Left lung (tissue), 4 donors: ENCODE measurements at regions not wholly inside any gene's neighbourhood (a gene's known extent, or its start where the extent isn't known, plus 50 kb on each side); places are given as distances from the start of the nearest gene placed in this dataset.

Experiments
- ATAC-seq: fragments of 200-7000 bp; cut with Tn5 transposase; one replicate; pipeline ENCODE4 v1.9.1; 2020; ENCODE audit warnings: moderate library complexity
- DNase-seq, 4 donors: peaks; one replicate each; pipeline ENCODE4 v3.0.0-alpha.2; 2013 to 2020
- H3K27ac ChIP-seq, 2 donors: fragments of 200-600 bp; sonication (generic) in 1 of 2; one replicate each; pipeline versions ENCODE4 v1.5.0 to v1.8.0; 2020 to 2021
- H3K27me3 ChIP-seq, 2 donors: fragments of 200-600 bp; sonication (generic) in 1 of 2; one replicate each; pipeline versions ENCODE4 v1.5.0 to v1.8.0; 2020 to 2021
- H3K36me3 ChIP-seq, 2 donors: fragments of 200-600 bp; sonication (generic) in 1 of 2; one replicate each; pipeline versions ENCODE4 v1.5.0 to v1.8.0; 2020 to 2021
- H3K4me1 ChIP-seq, 2 donors: fragments of 200-600 bp; one replicate each; pipeline ENCODE4 v1.8.0; 2021
- H3K4me3 ChIP-seq, 2 donors: fragments of 200-600 bp; sonication (generic) in 1 of 2; one replicate each; pipeline versions ENCODE4 v1.5.0 to v1.8.0; 2020 to 2021; ENCODE audit warnings: mild to moderate bottlenecking in 1 of 2
- H3K9me3 ChIP-seq, 2 donors: fragments of 200-600 bp; sonication (generic) in 1 of 2; one replicate each; pipeline versions ENCODE4 v1.5.0 to v1.8.0; 2020 to 2021
- CTCF ChIP-seq, 2 donors: fragments of 200-600 bp; sonication (generic) in 1 of 2; IDR thresholded peaks; one replicate each; pipeline versions ENCODE4 v1.5.0 to v1.8.0; 2021; ENCODE audit warnings: antibody characterized with exemption in 2 of 2
- intact Hi-C, 2 donors: fragments of 100-400 bp; cut with DNase I; formaldehyde crosslinking; loops; one replicate each; pipeline versions ENCODE4 v1.11.2 to v1.14.2; 2022
- donor health status: DM: no; HTN: yes; CAD: no.
- donor health status: DM: no; HTN: no; CAD: no.

- intact Hi-C loops: loop anchor here in 1 of 2 donors (10.0 kb wide), 1 partner anchor 139 kb away; no protein-coding TSS in a partner anchor
- no peak overlapping the region for H3K27ac ChIP-seq
Measured at GRCh38 chr7:4616116-4616515, 66.0 kb upstream of the FOXK1 start.

GRCh38 chr7:4621396-4621795 is 60.7 kb upstream of the FOXK1 start:
- no peak for TF ChIP-seq CTCF (IDR thresholded peaks at IDR 0.05)
- Histone ChIP-seq H3K27ac (peak overlapping the region; percentile 52 to 56), H3K36me3 (no peaks in the 10 kb centered on the region), H3K9me3 (peaks cover 0 to 10% of the 10 kb centered on the region in 2 donors), H3K4me3 (no peak overlapping the region), H3K4me1 (peaks cover 0 to 16% of the 10 kb centered on the region in 2 donors), H3K27me3 (no peaks in the 10 kb centered on the region)
- DNase-seq: no peak
- no peak for ATAC-seq
- intact Hi-C loops: no loop called here

More at GRCh38 chr7:4616116-4616515, 66.0 kb upstream of the FOXK1 start:
- H3K4me3 ChIP-seq: no peak overlapping the region
- no peak for TF ChIP-seq CTCF (IDR thresholded peaks at IDR 0.05)
- peaks cover 12 to 36% of the 10 kb centered on the region in 2 donors for H3K4me1 ChIP-seq
- H3K36me3 ChIP-seq: no peaks in the 10 kb centered on the region
- no peaks in the 10 kb centered on the region for H3K27me3 ChIP-seq
- H3K9me3 ChIP-seq: no peaks in the 10 kb centered on the region
- no peak for DNase-seq
- no peak for ATAC-seq

- intact Hi-C loops: no loop called here
Measured at GRCh38 chr7:4626318-4626845, 55.7 kb upstream of the FOXK1 start.

GRCh38 chr7:4629287-4629895 is 52.7 kb upstream of the FOXK1 start:
- no peaks in the 10 kb centered on the region for H3K36me3 ChIP-seq
- ATAC-seq (no peak), DNase-seq (no peak)
- H3K4me3 ChIP-seq: no peak overlapping the region
- H3K27ac ChIP-seq: no peak overlapping the region
- H3K27me3 ChIP-seq: no peaks in the 10 kb centered on the region
- TF ChIP-seq CTCF (IDR thresholded peaks at IDR 0.05): no peak
- H3K4me1 ChIP-seq: peaks cover 3 to 12% of the 10 kb centered on the region in 2 donors
- no peaks in the 10 kb centered on the region for H3K9me3 ChIP-seq
- intact Hi-C loops: no loop called here

More at GRCh38 chr7:4626318-4626845, 55.7 kb upstream of the FOXK1 start:
- no peak for DNase-seq
- no peak overlapping the region for H3K4me3 ChIP-seq
- H3K9me3 ChIP-seq: peaks cover 0 to 10% of the 10 kb centered on the region in 2 donors
- no peak for TF ChIP-seq CTCF (IDR thresholded peaks at IDR 0.05)
- no peaks in the 10 kb centered on the region for H3K36me3 ChIP-seq
- H3K27me3 ChIP-seq: no peaks in the 10 kb centered on the region
- peak overlapping the region in 1 of 2 donors; percentile 5 for H3K27ac ChIP-seq
- no peak for ATAC-seq
- H3K4me1 ChIP-seq: peaks cover 0 to 3% of the 10 kb centered on the region in 2 donors

GRCh38 chr7:4631380-4632179 is 50.5 kb upstream of the FOXK1 start:
- peaks cover 3 to 12% of the 10 kb centered on the region in 2 donors for H3K4me1 ChIP-seq
- peak overlapping the region; percentile 30 to 37 for H3K27ac ChIP-seq
- ATAC-seq (peak; percentile 99), DNase-seq (peak; percentile 83 to 90 (median 85))
- intact Hi-C loops: no loop called here
- no peaks in the 10 kb centered on the region for H3K27me3 ChIP-seq
- peak overlapping the region in 1 of 2 donors; percentile 1 for H3K4me3 ChIP-seq
- H3K36me3 ChIP-seq: no peaks in the 10 kb centered on the region
- TF ChIP-seq CTCF (IDR thresholded peaks at IDR 0.05): peak; percentile 38 to 59
- H3K9me3 ChIP-seq: no peaks in the 10 kb centered on the region
